ENCODE measurements at regions not wholly inside any gene's neighbourhood (a gene's known extent, or its start where the extent isn't known, plus 50 kb on each side); places are given as distances from the start of the nearest gene placed in this dataset.

- Histone ChIP-seq H3K9me3 (no peaks in the 10 kb centered on the region), H3K27ac (no peak overlapping the region), H3K4me1 (no peaks in the 10 kb centered on the region), H3K4me3 (no peak overlapping the region), H3K36me3 (no peaks in the 10 kb centered on the region), H3K27me3 (no peaks in the 10 kb centered on the region)
- peak in 2 of 4 donors; percentile 40 to 57 for ATAC-seq
- no peak for FAIRE-seq
- no peak for TF ChIP-seq CTCF (IDR thresholded peaks at IDR 0.05)
- no peak for DNase-seq
- 33 to 35% methylated on average over 5 of the region's 5 CpGs for WGBS, 2 donors
- intact Hi-C loops (cut with DNase I) = no loop called here
Measured at GRCh38 chr5:129853588-129853987, 50.7 kb upstream of the CHSY3 start.
